ENCODE measurements at regions not wholly inside any gene's neighbourhood (a gene's known extent, or its start where the extent isn't known, plus 50 kb on each side); places are given as distances from the start of the nearest gene placed in this dataset.

DNA sequence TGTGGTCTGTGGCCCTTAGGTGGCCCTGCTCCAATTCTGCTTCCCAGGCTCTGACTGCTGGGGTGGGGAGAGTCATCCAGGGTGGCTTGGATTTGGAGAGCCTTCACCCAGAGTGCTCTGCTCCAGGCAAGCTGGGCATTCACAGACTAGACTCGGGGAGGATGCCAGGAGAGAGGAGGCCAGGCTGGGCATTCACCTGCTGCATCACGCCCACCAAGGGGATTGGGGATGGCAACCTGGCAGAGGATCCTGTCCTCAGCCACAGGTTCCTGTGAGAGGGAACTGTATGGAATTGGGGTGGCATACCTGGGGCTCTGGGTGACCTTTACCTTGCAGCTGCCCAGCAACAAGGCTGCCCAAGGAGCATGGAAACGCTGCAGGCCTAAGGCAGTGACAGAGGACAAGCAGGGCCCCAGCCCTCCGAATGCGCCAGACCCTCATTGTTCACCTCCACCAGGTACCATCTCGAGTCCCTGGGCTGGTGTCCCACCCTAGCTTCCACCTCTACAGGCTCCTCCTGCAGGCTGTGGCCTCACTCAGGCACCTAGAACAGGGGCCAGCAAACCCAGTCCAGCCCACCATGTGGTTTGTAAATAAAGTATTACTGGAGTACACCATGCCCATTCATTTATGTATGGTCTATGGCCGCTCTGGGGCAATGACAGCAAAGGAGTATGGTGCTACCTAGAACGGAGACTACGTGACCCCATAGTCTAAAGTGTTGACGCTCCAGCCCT, 255.3 kb upstream of the RAB6C start:
- no peak overlapping the region for H2AFZ ChIP-seq (ENCODE audit: low read length, unreplicated experiment)
- no peaks in the 10 kb centered on the region for H3K79me2 ChIP-seq (ENCODE audit: control insufficient read depth, insufficient read depth, low read length, unreplicated experiment)
- no peaks in the 10 kb centered on the region for H3K36me3 ChIP-seq (ENCODE audit: insufficient read depth, low read length)
- H3K27ac ChIP-seq (ENCODE audit: low read depth, low read length), result no peak overlapping the region
- H3K4me3 ChIP-seq (ENCODE audit: low read depth, low read length), result no peak overlapping the region
- H3K27me3 ChIP-seq (ENCODE audit: insufficient read depth, low read length), result no peaks in the 10 kb centered on the region
- H3K4me1 ChIP-seq (ENCODE audit: control insufficient read depth, insufficient read depth, low read length, unreplicated experiment), result no peaks in the 10 kb centered on the region

DNA sequence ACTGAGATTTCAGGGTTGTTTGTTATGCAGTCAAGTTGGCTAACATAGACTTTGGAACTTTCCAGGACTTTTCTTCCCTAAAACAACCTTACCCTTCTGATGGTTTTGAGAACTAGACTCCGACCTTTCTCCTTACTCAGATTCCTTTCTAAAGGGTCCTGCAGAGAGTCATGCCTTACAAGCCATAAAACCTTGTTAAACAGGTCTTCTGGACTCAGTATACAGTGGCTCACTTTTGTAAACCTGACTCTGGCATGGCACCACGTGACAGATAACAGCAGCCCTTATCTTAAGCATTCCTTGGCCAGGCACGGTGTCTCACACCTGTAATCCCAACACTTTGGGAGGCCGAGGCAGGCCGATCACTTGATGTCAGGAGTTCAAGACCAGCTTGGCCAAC, 253.2 kb upstream of the RAB6C start:
- Histone ChIP-seq H3K36me3 (ENCODE audit: insufficient read depth, low read length) (no peaks in the 10 kb centered on the region), H3K4me1 (ENCODE audit: control insufficient read depth, insufficient read depth, low read length, unreplicated experiment) (no peaks in the 10 kb centered on the region), H3K27ac (ENCODE audit: low read depth, low read length) (no peak overlapping the region)

DNA sequence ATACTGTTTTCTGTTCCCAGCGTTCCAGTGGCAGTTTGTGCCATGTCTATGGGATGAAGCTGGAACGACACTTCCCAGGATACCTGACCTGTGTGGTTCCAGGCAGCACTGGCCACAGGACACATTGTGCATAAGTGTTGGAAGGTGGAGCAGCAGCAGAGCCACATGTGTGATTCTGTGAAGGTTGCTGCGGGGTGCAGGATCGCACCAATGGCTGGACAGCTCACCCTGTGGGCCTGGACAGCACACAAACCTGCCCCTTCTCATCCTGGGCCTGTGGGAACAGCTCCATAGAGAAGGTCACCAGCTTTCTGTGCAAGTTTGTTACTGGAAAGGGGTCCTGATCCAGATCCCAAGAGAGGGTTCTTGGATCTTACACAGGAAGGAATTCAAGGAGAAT, 252.2 kb upstream of the RAB6C start:
- Histone ChIP-seq H2AFZ (ENCODE audit: low read length, unreplicated experiment) (no peak overlapping the region), H3K36me3 (ENCODE audit: insufficient read depth, low read length) (no peaks in the 10 kb centered on the region), H3K4me3 (ENCODE audit: low read depth, low read length) (no peak overlapping the region), H3K27ac (ENCODE audit: low read depth, low read length) (no peak overlapping the region), H3K79me2 (ENCODE audit: control insufficient read depth, insufficient read depth, low read length, unreplicated experiment) (no peaks in the 10 kb centered on the region), H3K4me1 (ENCODE audit: control insufficient read depth, insufficient read depth, low read length, unreplicated experiment) (no peaks in the 10 kb centered on the region), H3K27me3 (ENCODE audit: insufficient read depth, low read length) (no peaks in the 10 kb centered on the region)

More for the DNA sequence above, 253.2 kb upstream of the RAB6C start:
- no peak overlapping the region for H3K4me3 ChIP-seq (ENCODE audit: low read depth, low read length)
- no peaks in the 10 kb centered on the region for H3K27me3 ChIP-seq (ENCODE audit: insufficient read depth, low read length)
- no peak overlapping the region for H2AFZ ChIP-seq (ENCODE audit: low read length, unreplicated experiment)
- H3K79me2 ChIP-seq (ENCODE audit: control insufficient read depth, insufficient read depth, low read length, unreplicated experiment), result no peaks in the 10 kb centered on the region

DNA sequence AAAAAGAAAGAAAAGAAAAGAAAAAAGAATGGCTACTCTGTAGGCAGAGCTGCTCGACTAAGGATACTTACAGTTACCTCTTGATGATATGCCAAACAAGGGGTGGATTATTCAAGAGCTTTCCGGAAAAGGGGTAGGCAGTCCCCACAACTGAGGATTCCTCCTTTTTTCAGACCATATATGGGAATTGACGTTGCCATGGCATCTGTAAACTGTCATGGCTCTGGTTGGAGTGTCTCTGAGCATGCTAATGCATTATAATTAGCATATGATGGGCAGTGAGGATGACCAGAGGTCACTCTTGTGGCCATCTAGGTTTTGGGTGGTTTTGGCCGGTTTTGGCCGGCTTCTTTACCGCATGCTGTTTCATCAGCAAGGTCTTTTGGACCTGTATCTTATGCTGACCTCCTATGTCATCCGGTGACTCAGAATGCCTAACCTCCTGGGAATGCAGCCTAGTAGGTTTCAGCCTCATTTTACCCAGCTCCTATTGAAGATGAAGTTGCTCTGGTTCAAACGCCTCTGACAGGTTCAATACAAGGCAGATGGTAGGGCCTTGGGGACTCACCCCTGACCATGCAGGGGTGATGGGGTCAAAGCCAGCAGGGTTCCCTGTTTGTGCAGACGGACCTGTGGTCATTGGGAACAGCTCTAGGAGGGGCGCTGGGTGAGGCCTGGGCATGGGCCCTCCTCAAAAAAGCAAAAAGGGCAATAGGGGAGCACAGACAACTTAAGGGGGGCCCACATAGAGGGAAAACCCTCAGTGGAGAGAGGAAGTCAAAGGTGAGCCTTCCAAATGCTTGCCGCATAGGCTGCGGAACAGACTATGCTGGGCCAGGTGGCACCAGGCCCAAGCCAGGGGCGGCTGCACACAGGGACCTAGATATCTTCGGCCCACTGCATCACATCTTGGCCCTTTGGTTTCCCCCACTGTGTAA, 251.2 kb upstream of the RAB6C start:
- no peaks in the 10 kb centered on the region for H3K36me3 ChIP-seq (ENCODE audit: insufficient read depth, low read length)
- H3K79me2 ChIP-seq (ENCODE audit: control insufficient read depth, insufficient read depth, low read length, unreplicated experiment), result no peaks in the 10 kb centered on the region
- H3K4me3 ChIP-seq (ENCODE audit: low read depth, low read length), result no peak overlapping the region
- H3K27me3 ChIP-seq (ENCODE audit: insufficient read depth, low read length), result no peaks in the 10 kb centered on the region
- H3K27ac ChIP-seq (ENCODE audit: low read depth, low read length), result no peak overlapping the region
- no peak overlapping the region for H2AFZ ChIP-seq (ENCODE audit: low read length, unreplicated experiment)
- H3K4me1 ChIP-seq (ENCODE audit: control insufficient read depth, insufficient read depth, low read length, unreplicated experiment), result no peaks in the 10 kb centered on the region

DNA sequence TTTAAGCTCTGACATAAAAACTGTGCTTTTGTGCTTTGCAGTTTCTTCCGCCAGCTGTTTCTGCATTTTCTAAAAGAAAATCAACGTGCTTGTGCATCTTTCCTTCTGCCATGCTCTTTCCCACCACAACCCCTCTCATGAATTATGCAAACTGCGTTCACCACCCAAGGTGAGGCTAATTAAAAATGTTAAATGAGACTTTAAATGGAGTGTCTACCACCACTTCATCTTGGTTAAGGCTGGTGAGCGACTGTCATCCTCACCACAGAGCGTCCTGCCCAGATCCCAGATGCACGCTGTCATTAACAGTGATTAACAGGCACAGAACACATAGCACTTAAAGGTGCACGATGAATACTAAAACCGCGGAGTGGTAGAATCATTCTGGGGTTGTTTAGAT, 250.5 kb upstream of the RAB6C start:
- Histone ChIP-seq H3K79me2 (ENCODE audit: control insufficient read depth, insufficient read depth, low read length, unreplicated experiment) (no peaks in the 10 kb centered on the region), H3K36me3 (ENCODE audit: insufficient read depth, low read length) (no peaks in the 10 kb centered on the region), H3K4me3 (ENCODE audit: low read depth, low read length) (no peak overlapping the region), H3K4me1 (ENCODE audit: control insufficient read depth, insufficient read depth, low read length, unreplicated experiment) (no peaks in the 10 kb centered on the region), H2AFZ (ENCODE audit: low read length, unreplicated experiment) (no peak overlapping the region), H3K27me3 (ENCODE audit: insufficient read depth, low read length) (no peaks in the 10 kb centered on the region), H3K27ac (ENCODE audit: low read depth, low read length) (no peak overlapping the region)

DNA sequence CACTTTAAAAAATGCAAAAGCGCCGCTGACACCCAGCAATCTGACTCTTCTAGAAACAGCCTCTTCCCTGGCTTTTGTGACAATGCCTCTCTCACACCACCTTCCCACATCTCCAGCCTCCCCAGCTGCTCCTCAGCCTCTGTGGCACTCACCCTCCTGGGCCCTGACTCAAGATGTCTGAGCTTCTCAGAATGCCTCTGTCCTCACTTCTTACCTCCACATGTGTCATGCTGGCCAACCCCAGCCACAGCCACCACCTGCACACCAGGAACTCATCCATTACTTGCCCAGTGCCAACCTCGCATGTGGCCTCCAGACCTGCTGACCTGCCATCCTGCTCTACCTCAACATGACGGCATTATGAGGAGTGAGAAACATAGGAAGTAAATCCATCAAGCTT, 249.8 kb upstream of the RAB6C start:
- H3K4me3 ChIP-seq (ENCODE audit: low read depth, low read length), result no peak overlapping the region
- H3K79me2 ChIP-seq (ENCODE audit: control insufficient read depth, insufficient read depth, low read length, unreplicated experiment), result no peaks in the 10 kb centered on the region
- H3K27ac ChIP-seq (ENCODE audit: low read depth, low read length), result no peak overlapping the region
- H3K4me1 ChIP-seq (ENCODE audit: control insufficient read depth, insufficient read depth, low read length, unreplicated experiment), result no peaks in the 10 kb centered on the region
- H3K36me3 ChIP-seq (ENCODE audit: insufficient read depth, low read length), result no peaks in the 10 kb centered on the region
- H2AFZ ChIP-seq (ENCODE audit: low read length, unreplicated experiment), result no peak overlapping the region
- H3K27me3 ChIP-seq (ENCODE audit: insufficient read depth, low read length), result no peaks in the 10 kb centered on the region

DNA sequence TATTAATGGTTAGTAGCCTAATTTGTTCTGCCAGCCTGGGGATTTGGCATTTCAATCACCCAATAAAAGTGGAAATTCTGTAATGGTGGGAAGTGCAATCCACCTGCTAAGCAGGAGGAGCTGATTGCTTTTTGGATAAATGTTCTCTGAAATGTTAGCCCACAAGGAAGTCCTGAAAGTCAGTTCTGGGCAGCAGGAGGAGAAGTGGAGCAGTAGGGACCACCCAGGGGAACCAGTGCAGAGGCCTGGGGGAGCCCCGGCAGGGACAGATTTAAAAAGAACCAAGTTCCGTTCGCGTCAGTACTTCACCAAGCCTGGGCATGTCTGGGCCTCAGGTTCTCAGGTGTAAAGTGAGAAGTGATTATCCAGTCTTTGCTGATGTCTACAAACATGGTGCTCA, 248.5 kb upstream of the RAB6C start:
- no peaks in the 10 kb centered on the region for H3K27me3 ChIP-seq (ENCODE audit: insufficient read depth, low read length)
- H2AFZ ChIP-seq (ENCODE audit: low read length, unreplicated experiment), result no peak overlapping the region
- no peaks in the 10 kb centered on the region for H3K4me1 ChIP-seq (ENCODE audit: control insufficient read depth, insufficient read depth, low read length, unreplicated experiment)
- H3K4me3 ChIP-seq (ENCODE audit: low read depth, low read length), result no peak overlapping the region
- H3K79me2 ChIP-seq (ENCODE audit: control insufficient read depth, insufficient read depth, low read length, unreplicated experiment), result no peaks in the 10 kb centered on the region
- H3K27ac ChIP-seq (ENCODE audit: low read depth, low read length), result no peak overlapping the region
- H3K36me3 ChIP-seq (ENCODE audit: insufficient read depth, low read length), result no peaks in the 10 kb centered on the region

DNA sequence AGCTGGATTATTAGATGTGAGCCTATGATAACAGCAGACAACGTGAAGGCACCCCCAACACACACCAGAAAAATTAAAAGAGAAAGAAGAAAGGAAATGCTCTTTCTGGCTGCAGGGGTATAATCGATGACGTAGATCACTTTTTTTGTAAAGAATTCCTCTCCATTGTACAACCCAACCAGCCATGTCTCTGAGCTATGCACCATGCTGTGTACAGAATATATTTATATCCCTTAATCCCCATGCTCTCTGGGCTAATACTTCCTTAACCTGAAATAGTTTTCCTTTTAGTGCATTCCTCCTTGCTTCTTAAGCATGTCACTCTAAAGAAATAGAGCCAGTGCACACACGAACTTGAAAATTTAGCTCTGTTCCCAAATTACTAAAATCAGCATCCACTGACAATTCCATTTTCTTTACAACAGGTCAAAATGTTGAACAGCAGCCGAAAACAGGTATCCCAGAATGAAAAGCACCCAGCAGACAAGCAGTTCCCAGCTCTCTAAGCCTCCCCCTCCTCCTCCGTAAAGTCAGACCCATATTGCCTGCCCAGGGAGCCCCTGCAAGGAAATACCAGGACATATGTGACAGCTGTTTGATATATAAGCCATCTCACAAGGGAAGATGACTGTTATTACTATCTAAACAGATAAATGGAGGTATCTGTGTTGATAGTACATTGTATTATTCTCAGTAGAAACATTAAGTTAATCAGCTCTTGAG, 247.4 kb upstream of the RAB6C start:
- H2AFZ ChIP-seq (ENCODE audit: low read length, unreplicated experiment), result no peak overlapping the region
- no peaks in the 10 kb centered on the region for H3K27me3 ChIP-seq (ENCODE audit: insufficient read depth, low read length)
- no peak overlapping the region for H3K27ac ChIP-seq (ENCODE audit: low read depth, low read length)
- no peaks in the 10 kb centered on the region for H3K4me1 ChIP-seq (ENCODE audit: control insufficient read depth, insufficient read depth, low read length, unreplicated experiment)
- H3K36me3 ChIP-seq (ENCODE audit: insufficient read depth, low read length), result no peaks in the 10 kb centered on the region
- H3K4me3 ChIP-seq (ENCODE audit: low read depth, low read length), result no peak overlapping the region
- H3K79me2 ChIP-seq (ENCODE audit: control insufficient read depth, insufficient read depth, low read length, unreplicated experiment), result no peaks in the 10 kb centered on the region

DNA sequence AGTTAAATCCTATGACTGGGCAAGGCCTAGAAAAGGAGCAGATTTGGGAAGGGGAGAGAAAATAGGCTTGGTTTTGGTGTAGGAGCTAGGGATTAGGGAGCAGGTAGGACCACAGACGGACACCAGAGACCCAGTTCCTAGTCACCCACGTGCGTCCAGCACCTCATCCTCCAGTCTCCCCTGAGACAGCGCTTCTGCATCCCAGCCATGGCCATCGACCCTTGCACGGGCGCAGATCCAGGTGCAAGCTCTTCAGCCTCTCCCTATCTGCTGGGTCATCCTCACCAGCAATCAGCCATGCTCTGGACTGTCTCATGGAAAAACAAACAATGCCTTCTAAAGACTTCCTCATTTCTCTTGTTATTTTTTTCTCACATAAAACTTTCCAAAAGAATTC, 246.8 kb upstream of the RAB6C start:
- Histone ChIP-seq H3K27me3 (ENCODE audit: insufficient read depth, low read length) (no peaks in the 10 kb centered on the region), H3K4me1 (ENCODE audit: control insufficient read depth, insufficient read depth, low read length, unreplicated experiment) (no peaks in the 10 kb centered on the region), H2AFZ (ENCODE audit: low read length, unreplicated experiment) (no peak overlapping the region), H3K4me3 (ENCODE audit: low read depth, low read length) (no peak overlapping the region), H3K27ac (ENCODE audit: low read depth, low read length) (no peak overlapping the region), H3K79me2 (ENCODE audit: control insufficient read depth, insufficient read depth, low read length, unreplicated experiment) (no peaks in the 10 kb centered on the region), H3K36me3 (ENCODE audit: insufficient read depth, low read length) (no peaks in the 10 kb centered on the region)

DNA sequence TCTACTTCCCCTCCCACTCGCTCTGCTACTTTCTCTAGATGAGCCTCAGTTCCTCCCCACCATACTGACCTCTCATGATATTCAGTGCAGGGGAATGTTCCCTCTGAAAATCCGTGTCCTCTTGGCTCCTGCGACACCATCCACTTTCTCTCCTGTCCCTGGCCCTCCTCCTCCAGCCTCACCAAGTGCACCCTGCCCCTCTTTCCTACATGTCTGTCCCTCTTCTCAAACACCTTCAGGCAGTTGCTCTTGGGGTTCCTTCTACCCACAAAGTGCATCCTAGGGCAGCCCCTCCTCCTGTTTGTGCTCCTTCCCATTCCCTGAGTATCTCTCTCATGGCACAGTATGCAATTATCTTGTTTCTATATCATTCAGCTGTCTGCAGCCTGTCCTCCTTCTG, 246.4 kb upstream of the RAB6C start:
- no peaks in the 10 kb centered on the region for H3K27me3 ChIP-seq (ENCODE audit: insufficient read depth, low read length)
- H3K4me1 ChIP-seq (ENCODE audit: control insufficient read depth, insufficient read depth, low read length, unreplicated experiment), result no peaks in the 10 kb centered on the region
- H3K36me3 ChIP-seq (ENCODE audit: insufficient read depth, low read length), result no peaks in the 10 kb centered on the region
- H3K27ac ChIP-seq (ENCODE audit: low read depth, low read length), result no peak overlapping the region
- H2AFZ ChIP-seq (ENCODE audit: low read length, unreplicated experiment), result no peak overlapping the region
- no peak overlapping the region for H3K4me3 ChIP-seq (ENCODE audit: low read depth, low read length)
- no peaks in the 10 kb centered on the region for H3K79me2 ChIP-seq (ENCODE audit: control insufficient read depth, insufficient read depth, low read length, unreplicated experiment)
